Urothelium cell line (cell line): ENCODE measurements at regions not wholly inside any gene's neighbourhood (a gene's known extent, or its start where the extent isn't known, plus 50 kb on each side); places are given as distances from the start of the nearest gene placed in this dataset.

Experiments used
- DNase-seq: peaks from one replicate; pipeline ENCODE4 v3.0.0; 2011; ENCODE audit warnings: low spot score, mixed read lengths
- FAIRE-seq: peaks from 2 replicates; lab custom pipeline; 2011; peaks lifted over from hg19 to GRCh38; lab: Jason Lieb, UNC

GRCh38 chr11:28384418-28384817 is 276.2 kb downstream of the METTL15 start:
- DNase-seq, result no peak
- FAIRE-seq, result no peak

GRCh38 chr11:28383456-28383855 is 275.3 kb downstream of the METTL15 start:
- no peak for DNase-seq
- FAIRE-seq, result no peak
